DMS114 treated with DMSO at 0.1 percent for 48 hours (cell line): ENCODE measurements at regions not wholly inside any gene's neighbourhood (a gene's known extent, or its start where the extent isn't known, plus 50 kb on each side); places are given as distances from the start of the nearest gene placed in this dataset.

Experiments
- DNase-seq: peaks from one replicate; lab custom pipeline; 2025; ENCODE audit not compliant: unreplicated experiment; lab: John Stamatoyannopoulos, UW

DNA sequence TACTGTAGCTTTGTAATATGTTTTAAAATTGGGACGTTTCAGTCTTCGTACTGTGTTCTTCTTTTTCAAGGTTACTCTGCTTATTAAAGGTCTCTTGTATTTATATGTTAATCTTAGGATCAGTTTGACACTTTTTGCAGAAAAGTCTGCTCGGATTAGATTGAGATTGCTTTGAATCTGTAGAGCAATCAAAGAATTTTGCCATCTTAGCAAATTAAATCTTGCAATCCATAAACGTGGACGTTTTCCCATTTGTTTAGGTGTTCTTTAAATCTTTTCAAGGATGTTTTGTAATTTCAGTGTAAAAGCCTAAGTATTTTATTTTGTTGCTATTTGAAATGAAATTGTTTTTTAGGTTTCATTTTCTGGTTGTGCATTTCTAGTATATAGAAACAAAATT is 78.0 kb upstream of the GTSF1L start:
- no peak for DNase-seq

GRCh38 chr20:43803276-43803675 is 76.5 kb upstream of the GTSF1L start:
- DNase-seq = no peak

- DNase-seq = no peak
Observed at GRCh38 chr20:43800186-43800585, 73.4 kb upstream of the GTSF1L start.

DNA sequence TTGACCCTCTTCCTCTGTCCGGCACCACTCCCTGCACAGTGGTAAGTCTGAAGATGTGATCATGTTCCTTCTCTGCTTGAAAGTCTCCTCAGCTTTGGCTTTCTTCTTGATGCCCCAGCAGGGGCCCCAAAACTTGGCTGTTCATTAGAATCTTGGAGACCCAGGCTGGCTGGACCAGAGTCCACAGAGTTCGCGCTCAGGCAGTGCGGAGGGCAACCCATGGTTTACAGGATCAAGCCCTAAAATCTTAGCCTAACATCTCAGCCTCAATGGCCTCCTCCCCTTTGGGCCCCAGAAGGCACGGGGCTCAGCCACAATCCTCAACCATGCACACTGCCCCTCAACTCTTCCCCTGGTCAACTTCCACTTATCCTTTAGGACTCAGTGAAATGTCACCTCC is 72.9 kb upstream of the GTSF1L start:
- no peak for DNase-seq

DNA sequence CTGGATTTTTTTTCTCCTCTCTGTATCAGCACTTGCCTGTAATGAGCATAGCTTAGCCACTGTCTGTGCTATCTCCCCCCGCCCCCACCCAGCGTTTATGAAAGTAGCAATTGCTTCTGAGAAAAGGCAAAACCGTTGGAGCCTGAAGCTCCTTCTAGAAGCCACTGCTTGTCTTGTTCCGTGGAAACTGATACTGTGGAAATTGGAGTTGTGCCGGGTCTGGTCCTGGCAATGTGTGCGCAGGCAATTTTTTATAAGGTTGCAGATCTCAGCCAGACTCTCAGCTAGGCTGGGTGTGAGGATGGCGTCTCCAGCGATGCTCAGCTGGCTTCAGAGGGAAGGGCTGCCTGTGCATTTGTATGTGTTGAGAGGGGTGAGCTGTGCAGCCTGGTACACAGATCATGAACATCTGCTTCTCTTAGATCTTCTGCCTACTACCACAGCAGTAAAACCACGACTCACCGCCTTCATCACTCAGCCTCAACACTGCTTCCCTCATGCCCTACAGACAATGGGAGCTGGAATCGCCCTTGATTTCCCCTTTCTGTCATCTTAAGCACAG is 72.4 kb upstream of the GTSF1L start:
- DNase-seq = no peak

- no peak for DNase-seq
Observed at GRCh38 chr20:43798291-43799149, 71.7 kb upstream of the GTSF1L start.

- no peak for DNase-seq
Observed at GRCh38 chr20:43794326-43794725, 67.5 kb upstream of the GTSF1L start.

- DNase-seq = no peak
Observed at GRCh38 chr20:43789593-43789992, 62.8 kb upstream of the GTSF1L start.

DNA sequence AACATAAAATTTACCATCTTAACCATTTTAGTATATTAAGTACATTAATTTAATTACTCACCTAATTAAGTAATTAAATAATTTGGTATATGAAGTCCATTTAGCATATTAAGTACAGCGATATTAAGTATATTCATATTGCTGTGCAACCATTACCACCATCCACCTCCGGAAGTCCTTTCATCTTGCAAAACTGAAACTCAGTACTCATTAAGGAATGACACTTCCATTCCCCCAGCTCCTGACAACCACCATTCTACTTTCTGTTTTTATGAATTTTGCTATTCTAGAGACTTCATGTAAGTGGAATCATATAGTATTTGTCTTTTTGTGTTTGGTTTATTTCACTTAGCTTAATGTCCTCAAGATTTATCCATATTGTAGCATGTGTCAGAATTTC is 61.1 kb upstream of the GTSF1L start:
- DNase-seq = no peak

DNA sequence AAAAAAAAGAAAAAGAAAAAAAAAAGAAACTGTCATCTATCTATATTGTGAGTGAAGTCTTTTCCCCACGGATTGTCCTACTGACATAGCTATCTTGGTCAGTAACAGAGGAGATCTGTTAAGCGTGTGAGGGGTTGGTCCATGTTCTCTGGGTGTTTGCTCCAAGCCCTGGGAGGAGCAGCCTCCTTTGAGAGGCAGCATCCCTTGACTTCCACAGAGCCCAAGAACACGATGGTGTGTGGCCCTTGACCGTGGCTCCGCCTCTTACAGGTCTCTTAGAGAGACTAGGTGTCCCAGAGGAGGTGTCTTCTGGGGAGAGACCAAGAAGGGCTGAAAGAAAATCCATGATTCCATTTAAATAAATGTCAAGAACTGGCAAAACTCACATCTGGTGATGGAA is 60.1 kb upstream of the GTSF1L start:
- DNase-seq = no peak

DNA sequence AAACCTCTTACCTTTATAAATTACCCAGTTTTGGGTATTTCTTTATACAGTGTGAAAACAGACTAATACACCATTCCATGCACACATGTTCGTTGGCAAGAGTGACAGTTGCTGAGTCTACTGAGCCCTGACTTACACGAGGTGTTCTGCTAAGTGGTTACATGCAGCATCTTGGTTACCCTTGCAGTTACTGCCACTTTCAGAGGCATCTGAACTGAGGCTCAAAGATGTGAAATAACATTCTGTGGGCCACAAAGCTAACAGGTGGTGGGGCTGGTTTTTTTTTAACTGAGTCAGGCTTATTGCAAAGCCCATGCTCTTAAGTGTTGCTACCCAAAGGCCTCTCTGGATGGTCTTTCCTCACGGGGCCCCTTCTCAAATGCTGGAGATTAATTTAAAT is 54.4 kb upstream of the GTSF1L start:
- no peak for DNase-seq

GRCh38 chr20:43778375-43778774 is 51.6 kb upstream of the GTSF1L start:
- no peak for DNase-seq

DNA sequence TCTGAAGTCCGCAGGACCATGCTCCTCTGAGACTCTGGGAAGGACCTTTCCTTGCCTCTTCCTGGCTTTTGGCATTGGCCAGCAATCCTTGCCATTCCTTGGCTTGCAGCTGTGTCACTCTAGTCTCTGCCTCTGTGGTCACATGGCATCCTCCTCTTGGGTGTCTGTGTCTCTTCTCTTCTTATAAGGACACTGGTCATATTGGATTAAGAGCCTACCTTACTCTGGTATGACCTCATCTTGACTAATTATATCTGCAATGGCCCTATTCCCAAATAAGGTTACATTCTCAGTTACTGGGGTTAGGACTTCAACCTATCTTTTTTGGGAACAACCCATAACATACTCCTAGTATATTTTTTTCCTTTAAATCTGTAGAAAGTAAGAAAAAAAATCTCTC is 49.9 kb upstream of the GTSF1L start:
- no peak for DNase-seq
